K562 (cell line): ENCODE measurements at regions not wholly inside any gene's neighbourhood (a gene's known extent, or its start where the extent isn't known, plus 50 kb on each side); places are given as distances from the start of the nearest gene placed in this dataset.
A peak's percentile ranks its signal among the peaks of the same experiment; 100 is the strongest.

Source experiments
- ARID2 ChIP-seq: fragments of 450-650 bp; IDR thresholded peaks from 2 replicates; pipeline ENCODE4 v1.6.1; 2017; ENCODE audit warnings: antibody characterized with exemption, mild to moderate bottlenecking
- EHMT2 ChIP-seq: fragments of 450-650 bp; IDR thresholded peaks from 2 replicates; pipeline ENCODE4 v1.6.1; 2018; ENCODE audit warnings: antibody characterized with exemption
- ELF2 ChIP-seq: fragments of 250-450 bp; sonication (Bioruptor Pico); IDR thresholded peaks from 2 replicates; pipeline ENCODE4 v1.5.0; 2021; ENCODE audit warnings: mild to moderate bottlenecking
- HDAC1 ChIP-seq, 2 experiments: fragments of 450-650 bp; IDR thresholded peaks; 2 replicates each; pipeline ENCODE4 v1.6.1; 2016 to 2017; ENCODE audit warnings: inconsistent platforms in 1 of 2, mild to moderate bottlenecking in 1 of 2, moderate library complexity in 1 of 2
- HDAC6 ChIP-seq: IDR thresholded peaks from 2 replicates; pipeline ENCODE4 v1.6.1; 2012; ENCODE audit warnings: low read depth, mild to moderate bottlenecking, control low read depth, inconsistent platforms, low read length, moderate library complexity
- MAX ChIP-seq: sonication (generic); formaldehyde crosslinking; IDR thresholded peaks from 2 replicates; pipeline ENCODE4 v1.9.0; 2022; ENCODE audit warnings: mild to moderate bottlenecking, missing genetic modification reagents
- MCM5 ChIP-seq: fragments of 450-650 bp; IDR thresholded peaks from 2 replicates; pipeline ENCODE4 v1.6.1; 2016; ENCODE audit warnings: low read depth
- NFE2 ChIP-seq: IDR thresholded peaks from 2 replicates; pipeline ENCODE4 v1.6.1; 2014; ENCODE audit warnings: antibody characterized with exemption, low read depth
- NKRF ChIP-seq: fragments of 450-650 bp; IDR thresholded peaks from 2 replicates; pipeline ENCODE4 v1.6.1; 2016; ENCODE audit warnings: borderline replicate concordance
- WHSC1 ChIP-seq: IDR thresholded peaks from one replicate; pipeline ENCODE4 v1.6.1; 2012; ENCODE audit warnings: low read length, control low read depth, inconsistent platforms
- YBX1 ChIP-seq: fragments of 450-650 bp; IDR thresholded peaks from 2 replicates; pipeline ENCODE4 v1.7.1; 2016; ENCODE audit warnings: mild to moderate bottlenecking
- ZBTB17 ChIP-seq: fragments of 450-650 bp; formaldehyde crosslinking; IDR thresholded peaks from 2 replicates; pipeline ENCODE4 v1.4.0; 2020; ENCODE audit warnings: mild to moderate bottlenecking
- ZBTB34 ChIP-seq: fragments of 250-450 bp; sonication (Bioruptor Pico); IDR thresholded peaks from 2 replicates; pipeline ENCODE4 v1.8.0; 2021; ENCODE audit warnings: mild to moderate bottlenecking, moderate library complexity
- ZBTB7A ChIP-seq: IDR thresholded peaks from 2 replicates; pipeline ENCODE4 v1.6.1; 2011; ENCODE audit warnings: low read depth, mild to moderate bottlenecking, low read length, moderate library complexity, borderline replicate concordance; ENCODE audit not compliant: control insufficient read depth
- ZNF140 ChIP-seq: fragments of 250-450 bp; sonication (Bioruptor Pico); IDR thresholded peaks from 2 replicates; pipeline ENCODE4 v1.8.0; 2021; ENCODE audit warnings: moderate library complexity, mild to moderate bottlenecking, inconsistent platforms
- ZNF263 ChIP-seq: sonication (generic); formaldehyde crosslinking; IDR thresholded peaks from 2 replicates; pipeline ENCODE4 v1.8.0; 2022; ENCODE audit warnings: mild to moderate bottlenecking, missing genetic modification reagents, borderline replicate concordance
- ZSCAN29 ChIP-seq: fragments of 450-650 bp; IDR thresholded peaks from 2 replicates; pipeline ENCODE4 v1.6.1; 2017
- TF ChIP-seq, protein P1 (sequence below): fragments of 250-450 bp; sonication (Bioruptor Pico); IDR thresholded peaks from 2 replicates; pipeline ENCODE4 v1.4.0; 2020; ENCODE audit warnings: mild to moderate bottlenecking, moderate library complexity, borderline replicate concordance
- TF ChIP-seq, protein P2 (sequence below), 2 experiments: fragments of 200-800 bp in 1 of 2; sonication (Bioruptor generic) in 1 of 2; sonication (generic) in 1 of 2; formaldehyde crosslinking in 1 of 2; IDR thresholded peaks in 1 of 2; conservative IDR thresholded peaks in 1 of 2; 2 replicates each; pipeline versions ENCODE4 v1.5.0 to v1.6.1; 2016 to 2020; ENCODE audit warnings: missing compliant biosample characterization in 1 of 2, missing genetic modification characterization in 1 of 2, missing genetic modification reagents in 1 of 2

DNA sequence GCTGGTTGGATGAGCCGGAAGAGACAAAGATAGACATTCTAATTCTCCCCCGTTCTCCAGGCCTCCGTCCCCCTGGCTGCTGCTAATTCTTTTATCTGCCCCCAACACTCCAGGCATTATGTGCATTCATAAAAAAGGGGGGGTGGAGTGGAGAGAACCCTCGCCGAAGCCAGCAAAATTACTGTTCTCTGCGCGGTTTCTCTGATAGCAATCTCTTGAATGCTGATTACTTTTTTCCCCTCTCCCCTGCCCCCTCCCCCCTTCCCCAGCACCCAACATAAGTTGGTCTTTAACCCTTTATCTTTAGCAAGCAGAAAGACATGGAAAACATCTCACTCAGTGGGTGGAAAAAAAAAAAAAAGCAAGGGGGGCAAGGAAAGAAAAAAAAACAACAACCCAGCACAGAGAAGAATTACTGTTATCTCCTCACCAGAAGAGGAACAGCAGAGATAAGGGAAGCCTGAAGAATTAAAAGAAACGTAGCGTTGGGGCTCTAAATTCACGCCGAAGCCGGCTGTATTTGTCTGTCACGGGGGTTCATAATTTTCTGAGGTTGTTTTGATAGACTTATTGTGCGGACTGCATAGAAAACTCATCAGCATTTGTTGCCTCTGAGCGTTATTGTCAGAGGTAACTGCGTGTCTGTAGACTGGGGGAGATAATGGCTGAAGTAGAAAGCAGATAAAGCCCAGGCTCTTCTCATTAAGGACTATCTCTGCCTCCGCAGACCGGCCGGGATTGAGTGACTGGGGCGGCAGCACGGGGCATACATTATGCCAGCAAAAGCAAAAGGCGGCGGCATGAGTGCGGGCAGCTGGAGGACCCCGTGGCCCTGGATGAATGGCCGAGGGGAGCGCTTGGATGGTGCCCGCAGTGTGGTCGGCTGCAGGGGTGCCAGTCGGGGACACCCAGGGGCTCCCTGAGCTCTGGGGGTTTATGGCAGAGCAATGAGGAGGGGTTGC, 126.9 kb downstream of the MRM1 start (continued):
- TF ChIP-seq, protein P1, sequence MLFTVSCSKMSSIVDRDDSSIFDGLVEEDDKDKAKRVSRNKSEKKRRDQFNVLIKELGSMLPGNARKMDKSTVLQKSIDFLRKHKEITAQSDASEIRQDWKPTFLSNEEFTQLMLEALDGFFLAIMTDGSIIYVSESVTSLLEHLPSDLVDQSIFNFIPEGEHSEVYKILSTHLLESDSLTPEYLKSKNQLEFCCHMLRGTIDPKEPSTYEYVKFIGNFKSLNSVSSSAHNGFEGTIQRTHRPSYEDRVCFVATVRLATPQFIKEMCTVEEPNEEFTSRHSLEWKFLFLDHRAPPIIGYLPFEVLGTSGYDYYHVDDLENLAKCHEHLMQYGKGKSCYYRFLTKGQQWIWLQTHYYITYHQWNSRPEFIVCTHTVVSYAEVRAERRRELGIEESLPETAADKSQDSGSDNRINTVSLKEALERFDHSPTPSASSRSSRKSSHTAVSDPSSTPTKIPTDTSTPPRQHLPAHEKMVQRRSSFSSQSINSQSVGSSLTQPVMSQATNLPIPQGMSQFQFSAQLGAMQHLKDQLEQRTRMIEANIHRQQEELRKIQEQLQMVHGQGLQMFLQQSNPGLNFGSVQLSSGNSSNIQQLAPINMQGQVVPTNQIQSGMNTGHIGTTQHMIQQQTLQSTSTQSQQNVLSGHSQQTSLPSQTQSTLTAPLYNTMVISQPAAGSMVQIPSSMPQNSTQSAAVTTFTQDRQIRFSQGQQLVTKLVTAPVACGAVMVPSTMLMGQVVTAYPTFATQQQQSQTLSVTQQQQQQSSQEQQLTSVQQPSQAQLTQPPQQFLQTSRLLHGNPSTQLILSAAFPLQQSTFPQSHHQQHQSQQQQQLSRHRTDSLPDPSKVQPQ = no peak
- TF ChIP-seq WHSC1 (no peak), MCM5 (no peak), EHMT2 (no peak; the same call in 1 of the 2 replicates), MAX (CRISPR knock-in tag) (no peak), ZBTB17 (CRISPR knock-in tag) (no peak), HDAC1 (IDR thresholded peaks at IDR 0.05) (peak in 1 of 2 experiments; percentile 79; a peak in 1 of 4 replicates), ZNF140 (CRISPR knock-in tag) (no peak), YBX1 (no peak), NFE2 (no peak), ELF2 (no peak), ZSCAN29 (no peak), ZBTB34 (CRISPR knock-in tag) (no peak), HDAC6 (no peak), ARID2 (no peak), NKRF (no peak), ZNF263 (CRISPR knock-in tag) (no peak), ZBTB7A (peak; percentile 26; the same call in 1 of the 2 replicates)
- TF ChIP-seq, protein P2, sequence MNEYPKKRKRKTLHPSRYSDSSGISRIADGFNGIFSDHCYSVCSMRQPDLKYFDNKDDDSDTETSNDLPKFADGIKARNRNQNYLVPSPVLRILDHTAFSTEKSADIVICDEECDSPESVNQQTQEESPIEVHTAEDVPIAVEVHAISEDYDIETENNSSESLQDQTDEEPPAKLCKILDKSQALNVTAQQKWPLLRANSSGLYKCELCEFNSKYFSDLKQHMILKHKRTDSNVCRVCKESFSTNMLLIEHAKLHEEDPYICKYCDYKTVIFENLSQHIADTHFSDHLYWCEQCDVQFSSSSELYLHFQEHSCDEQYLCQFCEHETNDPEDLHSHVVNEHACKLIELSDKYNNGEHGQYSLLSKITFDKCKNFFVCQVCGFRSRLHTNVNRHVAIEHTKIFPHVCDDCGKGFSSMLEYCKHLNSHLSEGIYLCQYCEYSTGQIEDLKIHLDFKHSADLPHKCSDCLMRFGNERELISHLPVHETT (CRISPR knock-in tag; conservative IDR thresholded peaks at IDR 0.05 in 1 of 2, IDR thresholded peaks at IDR 0.05 in 1 of 2) = no peak; a peak in 1 of 4 replicates
